SK-N-SH treated with all-trans-retinoic acid at 6 μM for 48 hours (cell line): ENCODE measurements at regions not wholly inside any gene's neighbourhood (a gene's known extent, or its start where the extent isn't known, plus 50 kb on each side); places are given as distances from the start of the nearest gene placed in this dataset.

ENCODE experiments used
- ATAC-seq: fragments of 200-7000 bp; cut with Tn5 transposase; 3 replicates; pipeline ENCODE4 v1.9.1; 2020; ENCODE audit warnings: mild to moderate bottlenecking, moderate library complexity
- ARNTL ChIP-seq: fragments of 450-650 bp; formaldehyde crosslinking; IDR thresholded peaks from 2 replicates; pipeline ENCODE4 v1.5.0; 2020; ENCODE audit warnings: low read depth, mild to moderate bottlenecking, moderate library complexity, borderline replicate concordance
- BACH2 ChIP-seq: fragments of 250-450 bp; sonication (Bioruptor Pico); IDR thresholded peaks from 2 replicates; pipeline ENCODE4 v1.9.0; 2021; ENCODE audit warnings: mild to moderate bottlenecking, borderline replicate concordance
- CREB5 ChIP-seq: fragments of 250-450 bp; sonication (Bioruptor Pico); IDR thresholded peaks from 2 replicates; pipeline ENCODE4 v1.5.1; 2020; ENCODE audit warnings: low read depth, mild to moderate bottlenecking, moderate library complexity
- CSDC2 ChIP-seq: fragments of 250-450 bp; sonication (Bioruptor Pico); IDR thresholded peaks from 2 replicates; pipeline ENCODE4 v1.5.0; 2020; ENCODE audit warnings: mild to moderate bottlenecking, moderate library complexity
- GLIS3 ChIP-seq: fragments of 250-450 bp; sonication (Bioruptor Pico); IDR thresholded peaks from 2 replicates; pipeline ENCODE4 v1.5.0; 2020; ENCODE audit warnings: mild to moderate bottlenecking, moderate library complexity
- ISL1 ChIP-seq: fragments of 250-450 bp; sonication (Bioruptor Pico); IDR thresholded peaks from 2 replicates; pipeline ENCODE4 v2.1.2; 2022; ENCODE audit warnings: mild to moderate bottlenecking, moderate library complexity
- OSR1 ChIP-seq: fragments of 250-450 bp; sonication (Bioruptor Pico); IDR thresholded peaks from 2 replicates; pipeline ENCODE4 v1.8.0; 2022; ENCODE audit warnings: moderate library complexity, mild to moderate bottlenecking, inconsistent platforms
- POU6F1 ChIP-seq: fragments of 250-450 bp; sonication (Bioruptor Pico); IDR thresholded peaks from 2 replicates; pipeline ENCODE4 v1.8.0; 2021; ENCODE audit warnings: low read depth, mild to moderate bottlenecking, moderate library complexity, borderline replicate concordance
- RARB ChIP-seq: fragments of 250-450 bp; sonication (Bioruptor Pico); IDR thresholded peaks from 2 replicates; pipeline ENCODE4 v1.8.0; 2021; ENCODE audit warnings: mild to moderate bottlenecking, moderate library complexity
- SNAI2 ChIP-seq: fragments of 250-450 bp; sonication (Bioruptor Pico); IDR thresholded peaks from 2 replicates; pipeline ENCODE4 v1.5.0; 2020; ENCODE audit warnings: mild to moderate bottlenecking, moderate library complexity
- TCF4 ChIP-seq: fragments of 250-450 bp; sonication (Bioruptor Pico); IDR thresholded peaks from 2 replicates; pipeline ENCODE4 v1.8.0; 2021; ENCODE audit warnings: mild to moderate bottlenecking, moderate library complexity, borderline replicate concordance
- ZC3H10 ChIP-seq: fragments of 250-450 bp; sonication (Bioruptor Pico); IDR thresholded peaks from 2 replicates; pipeline ENCODE4 v1.5.1; 2021; ENCODE audit warnings: mild to moderate bottlenecking, moderate library complexity
- ZFP3 ChIP-seq: fragments of 250-450 bp; sonication (Bioruptor Pico); IDR thresholded peaks from 2 replicates; pipeline ENCODE4 v1.5.0; 2020; ENCODE audit warnings: mild to moderate bottlenecking, moderate library complexity
- ZFP30 ChIP-seq: fragments of 450-650 bp; formaldehyde crosslinking; IDR thresholded peaks from 2 replicates; pipeline ENCODE4 v1.5.0; 2022; ENCODE audit warnings: mild to moderate bottlenecking, moderate library complexity
- ZNF565 ChIP-seq: fragments of 450-650 bp; formaldehyde crosslinking; conservative IDR thresholded peaks from 2 replicates; pipeline ENCODE4 v1.5.0; 2020; ENCODE audit warnings: low read depth, mild to moderate bottlenecking, moderate library complexity
- ZNF8 ChIP-seq: fragments of 450-650 bp; formaldehyde crosslinking; IDR thresholded peaks from 2 replicates; pipeline ENCODE4 v1.5.0; 2020; ENCODE audit warnings: mild to moderate bottlenecking, moderate library complexity
- TF ChIP-seq, protein P1 (sequence below): fragments of 250-450 bp; sonication (Bioruptor Pico); IDR thresholded peaks from 2 replicates; pipeline ENCODE4 v1.5.1; 2021; ENCODE audit warnings: mild to moderate bottlenecking, moderate library complexity
- TF ChIP-seq, protein P2 (sequence below): fragments of 250-450 bp; sonication (Bioruptor Pico); IDR thresholded peaks from 2 replicates; pipeline ENCODE4 v1.5.0; 2020; ENCODE audit warnings: mild to moderate bottlenecking, moderate library complexity

DNA sequence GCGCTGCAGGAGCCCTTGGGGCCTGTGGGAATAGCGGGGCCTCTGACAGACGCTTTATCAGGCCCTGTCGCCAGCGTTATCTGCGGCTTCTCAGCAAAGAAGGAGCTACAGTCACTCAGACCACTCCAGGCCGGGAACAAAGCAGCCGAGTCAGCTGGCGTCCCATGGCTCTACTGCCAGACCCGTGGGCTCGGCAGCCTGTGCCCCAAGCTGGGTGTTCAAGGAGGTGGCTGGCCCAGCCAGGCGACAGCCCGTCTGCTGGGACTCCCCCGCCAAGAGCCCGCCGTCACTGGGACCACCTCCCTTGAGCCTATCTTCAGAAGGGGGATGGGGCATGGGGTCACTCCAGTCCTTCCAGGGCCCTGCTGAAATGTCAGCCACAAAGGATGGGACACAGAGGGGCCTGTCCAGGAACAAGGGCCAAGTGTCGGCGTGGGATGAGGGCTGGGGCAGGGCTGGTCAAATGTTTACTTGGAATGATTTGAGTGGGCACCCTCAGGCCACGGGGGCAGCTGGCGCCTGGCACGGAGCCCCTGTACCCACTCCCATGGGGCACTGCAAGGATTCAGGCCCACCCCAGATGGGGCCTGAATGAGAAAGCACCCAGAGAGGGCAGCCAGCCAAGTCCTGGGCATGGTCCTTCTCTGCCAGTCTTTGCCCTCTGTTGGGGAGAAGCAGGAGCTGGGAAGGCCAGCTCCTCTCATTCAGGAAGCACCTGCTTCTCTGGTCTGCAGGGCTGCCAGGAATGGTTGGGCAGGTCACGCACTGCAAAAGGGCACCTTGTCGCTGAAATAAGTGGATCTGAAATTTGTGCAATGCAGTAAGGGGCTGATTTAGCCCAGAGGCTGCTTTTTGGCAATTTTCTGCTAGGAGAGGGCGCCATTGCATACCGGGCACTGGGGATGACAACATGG is 148.3 kb downstream of the SMAD6 start:
- ATAC-seq = 0 out of 3 replicates have a peak, but pooled peaks have one; percentile 3
- TF ChIP-seq CSDC2 (CRISPR knock-in tag) = no peak
- peak; percentile 42; the same call in 1 of the 2 replicates for TF ChIP-seq ZFP3 (CRISPR knock-in tag)
- TF ChIP-seq ARNTL (CRISPR knock-in tag) = no peak
- TF ChIP-seq TCF4 (CRISPR knock-in tag) = no peak
- TF ChIP-seq SNAI2 (CRISPR knock-in tag) = no peak
- TF ChIP-seq OSR1 (CRISPR knock-in tag) = no peak
- no peak for TF ChIP-seq POU6F1 (CRISPR knock-in tag)
- TF ChIP-seq ZC3H10 = no peak
- no peak for TF ChIP-seq RARB
- peak; percentile 41; the same call in 1 of the 2 replicates for TF ChIP-seq ISL1 (CRISPR knock-in tag)

- ATAC-seq = no peak
- TF ChIP-seq, protein P1, sequence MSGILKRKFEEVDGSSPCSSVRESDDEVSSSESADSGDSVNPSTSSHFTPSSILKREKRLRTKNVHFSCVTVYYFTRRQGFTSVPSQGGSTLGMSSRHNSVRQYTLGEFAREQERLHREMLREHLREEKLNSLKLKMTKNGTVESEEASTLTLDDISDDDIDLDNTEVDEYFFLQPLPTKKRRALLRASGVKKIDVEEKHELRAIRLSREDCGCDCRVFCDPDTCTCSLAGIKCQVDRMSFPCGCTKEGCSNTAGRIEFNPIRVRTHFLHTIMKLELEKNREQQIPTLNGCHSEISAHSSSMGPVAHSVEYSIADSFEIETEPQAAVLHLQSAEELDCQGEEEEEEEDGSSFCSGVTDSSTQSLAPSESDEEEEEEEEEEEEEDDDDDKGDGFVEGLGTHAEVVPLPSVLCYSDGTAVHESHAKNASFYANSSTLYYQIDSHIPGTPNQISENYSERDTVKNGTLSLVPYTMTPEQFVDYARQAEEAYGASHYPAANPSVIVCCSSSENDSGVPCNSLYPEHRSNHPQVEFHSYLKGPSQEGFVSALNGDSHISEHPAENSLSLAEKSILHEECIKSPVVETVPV = no peak
- peak; percentile 84 for TF ChIP-seq ZFP3 (CRISPR knock-in tag)
- TF ChIP-seq, all 23 proteins: peak for 1
Measured at GRCh38 chr15:66850996-66851310, 148.9 kb downstream of the SMAD6 start.

DNA sequence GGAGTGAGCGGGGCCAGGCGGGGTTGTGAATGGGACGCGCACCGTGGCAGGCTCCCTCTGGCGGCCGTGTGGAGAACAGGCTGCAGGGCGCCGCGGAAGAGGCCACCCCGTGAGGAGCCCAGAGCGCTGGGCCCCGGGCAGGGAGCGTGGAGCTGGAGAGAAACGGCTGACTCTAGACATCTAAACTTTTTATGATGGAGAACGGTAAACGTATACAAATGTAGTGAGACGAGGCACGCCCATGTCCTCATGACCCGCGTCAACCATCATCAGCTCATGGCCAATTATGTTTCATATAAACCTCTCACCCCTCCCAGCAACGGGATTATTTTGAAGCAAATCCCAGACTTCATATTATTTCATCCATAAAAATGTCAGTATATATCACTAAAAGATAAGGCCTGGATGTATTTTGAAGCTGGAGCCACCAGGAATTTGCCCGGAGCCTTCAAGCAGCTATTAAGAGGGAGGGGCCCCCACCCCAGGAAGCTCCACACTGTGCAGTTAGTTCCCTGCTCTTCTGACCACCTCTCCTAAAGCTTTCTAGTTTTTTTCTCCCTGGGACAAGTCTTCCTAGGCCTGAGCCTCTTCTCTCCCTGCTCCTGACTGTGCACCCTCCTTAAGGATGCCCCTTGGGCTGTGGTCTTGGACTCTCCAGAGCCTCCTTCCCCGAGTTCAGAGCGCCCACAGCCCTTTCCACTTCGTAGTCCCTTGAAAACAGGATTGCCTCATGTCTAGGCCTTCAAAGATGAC is 149.5 kb downstream of the SMAD6 start:
- TF ChIP-seq ISL1 (CRISPR knock-in tag) (no peak), RARB (no peak), OSR1 (CRISPR knock-in tag) (no peak), GLIS3 (CRISPR knock-in tag) (no peak), BACH2 (CRISPR knock-in tag) (no peak), ZNF8 (CRISPR knock-in tag) (no peak), ZFP3 (CRISPR knock-in tag) (no peak), TCF4 (CRISPR knock-in tag) (no peak)
- TF ChIP-seq, protein P1 = no peak
- TF ChIP-seq, all 23 proteins: peak for 0
- ATAC-seq = peak; percentile 87

GRCh38 chr15:66852064-66852905 is 150.2 kb downstream of the SMAD6 start:
- TF ChIP-seq ZFP30 (CRISPR knock-in tag) = no peak
- no peak for TF ChIP-seq GLIS3 (CRISPR knock-in tag)
- no peak for TF ChIP-seq CSDC2 (CRISPR knock-in tag)
- TF ChIP-seq ISL1 (CRISPR knock-in tag) = no peak
- TF ChIP-seq ZNF565 (CRISPR knock-in tag) = no peak
- no peak for ATAC-seq

- ATAC-seq = no peak
- TF ChIP-seq OSR1 (CRISPR knock-in tag) (no peak), RARB (no peak), CREB5 (CRISPR knock-in tag) (no peak)
- TF ChIP-seq, protein P1 = no peak
- TF ChIP-seq, protein P2, sequence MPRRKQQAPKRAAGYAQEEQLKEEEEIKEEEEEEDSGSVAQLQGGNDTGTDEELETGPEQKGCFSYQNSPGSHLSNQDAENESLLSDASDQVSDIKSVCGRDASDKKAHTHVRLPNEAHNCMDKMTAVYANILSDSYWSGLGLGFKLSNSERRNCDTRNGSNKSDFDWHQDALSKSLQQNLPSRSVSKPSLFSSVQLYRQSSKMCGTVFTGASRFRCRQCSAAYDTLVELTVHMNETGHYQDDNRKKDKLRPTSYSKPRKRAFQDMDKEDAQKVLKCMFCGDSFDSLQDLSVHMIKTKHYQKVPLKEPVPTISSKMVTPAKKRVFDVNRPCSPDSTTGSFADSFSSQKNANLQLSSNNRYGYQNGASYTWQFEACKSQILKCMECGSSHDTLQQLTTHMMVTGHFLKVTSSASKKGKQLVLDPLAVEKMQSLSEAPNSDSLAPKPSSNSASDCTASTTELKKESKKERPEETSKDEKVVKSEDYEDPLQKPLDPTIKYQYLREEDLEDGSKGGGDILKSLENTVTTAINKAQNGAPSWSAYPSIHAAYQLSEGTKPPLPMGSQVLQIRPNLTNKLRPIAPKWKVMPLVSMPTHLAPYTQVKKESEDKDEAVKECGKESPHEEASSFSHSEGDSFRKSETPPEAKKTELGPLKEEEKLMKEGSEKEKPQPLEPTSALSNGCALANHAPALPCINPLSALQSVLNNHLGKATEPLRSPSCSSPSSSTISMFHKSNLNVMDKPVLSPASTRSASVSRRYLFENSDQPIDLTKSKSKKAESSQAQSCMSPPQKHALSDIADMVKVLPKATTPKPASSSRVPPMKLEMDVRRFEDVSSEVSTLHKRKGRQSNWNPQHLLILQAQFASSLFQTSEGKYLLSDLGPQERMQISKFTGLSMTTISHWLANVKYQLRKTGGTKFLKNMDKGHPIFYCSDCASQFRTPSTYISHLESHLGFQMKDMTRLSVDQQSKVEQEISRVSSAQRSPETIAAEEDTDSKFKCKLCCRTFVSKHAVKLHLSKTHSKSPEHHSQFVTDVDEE (CRISPR knock-in tag) = no peak
Measured at GRCh38 chr15:66854012-66854965, 152.3 kb downstream of the SMAD6 start.
